PC-3 (cell line): ENCODE measurements at regions not wholly inside any gene's neighbourhood (a gene's known extent, or its start where the extent isn't known, plus 50 kb on each side); places are given as distances from the start of the nearest gene placed in this dataset.

Experiments
- ATAC-seq: fragments of 200-7000 bp; cut with Tn5 transposase; 2 replicates; pipeline ENCODE4 v1.9.1; 2020; ENCODE audit warnings: mild to moderate bottlenecking, moderate library complexity
- BruUV-seq: library from RNA; stranded (reverse); fragments of 400-500 nt; replicated peaks from 2 replicates; lab custom pipeline; 2021; lab: Mats Ljungman, UMichigan
- CTCF ChIA-PET: fragments of 300-600 bp; sonication (Branson Sonifier 250); formaldehyde crosslinking; loops from one replicate; lab custom pipeline; 2022; ENCODE audit warnings: antibody characterized with exemption; lab: Charles Lee
- POLR2A ChIA-PET: fragments of 300-600 bp; sonication (Branson Sonifier 250); formaldehyde crosslinking; loops from one replicate; lab custom pipeline; 2022; ENCODE audit warnings: antibody characterized with exemption; ENCODE audit not compliant: unreplicated experiment; lab: Charles Lee
- DNase-seq: peaks from one replicate; pipeline ENCODE4 v3.0.0-alpha.2; 2015
- H2AFZ ChIP-seq: fragments of 300-600 bp; sonication (generic); 2 replicates; pipeline ENCODE4 v1.6.0; 2016; ENCODE audit warnings: antibody characterized with exemption, low read length
- H3F3A ChIP-seq: fragments of 300-600 bp; sonication (generic); one replicate; pipeline ENCODE4 v1.6.0; 2017; ENCODE audit warnings: antibody characterized with exemption, low read length, control low read depth, mild to moderate bottlenecking; ENCODE audit not compliant: unreplicated experiment
- H3K27ac ChIP-seq: fragments of 300-600 bp; sonication (generic); 2 replicates; pipeline ENCODE4 v1.5.1; 2016; ENCODE audit warnings: mild to moderate bottlenecking, low read length
- H3K27me3 ChIP-seq: fragments of 300-600 bp; sonication (generic); 2 replicates; pipeline ENCODE4 v1.6.1; 2016; ENCODE audit warnings: low read length, mixed read lengths
- H3K36me3 ChIP-seq: fragments of 300-600 bp; sonication (generic); 2 replicates; pipeline ENCODE4 v1.6.1; 2016; ENCODE audit warnings: low read depth, mixed run types, low read length, mixed read lengths
- H3K4me1 ChIP-seq: fragments of 300-600 bp; sonication (generic); 2 replicates; pipeline ENCODE4 v1.5.1; 2016; ENCODE audit warnings: low read length; ENCODE audit not compliant: insufficient read depth
- H3K4me2 ChIP-seq: fragments of 300-600 bp; sonication (generic); 2 replicates; pipeline ENCODE4 v1.6.0; 2016; ENCODE audit warnings: low read length
- H3K4me3 ChIP-seq: fragments of 300-600 bp; sonication (generic); 2 replicates; pipeline ENCODE4 v1.5.1; 2016; ENCODE audit warnings: mild to moderate bottlenecking, low read length, mixed read lengths
- H3K79me2 ChIP-seq: fragments of 300-600 bp; sonication (generic); 2 replicates; pipeline ENCODE4 v1.6.1; 2017; ENCODE audit warnings: low read length, mixed read lengths
- H3K9ac ChIP-seq: fragments of 300-600 bp; sonication (generic); 2 replicates; pipeline ENCODE4 v1.6.0; 2016; ENCODE audit warnings: mild to moderate bottlenecking, low read length
- H3K9me2 ChIP-seq: fragments of 300-600 bp; sonication (generic); replicated peaks from 2 replicates; pipeline ENCODE4 v1.6.1; 2016; ENCODE audit warnings: mixed run types, low read length, mixed read lengths
- H3K9me3 ChIP-seq: fragments of 300-600 bp; sonication (generic); 2 replicates; pipeline ENCODE4 v1.6.1; 2016; ENCODE audit warnings: low read length, mixed read lengths
- H4K20me1 ChIP-seq: fragments of 300-600 bp; sonication (generic); 2 replicates; pipeline ENCODE4 v1.6.1; 2016; ENCODE audit warnings: low read length, mixed read lengths
- CTCF ChIP-seq: fragments of 300-600 bp; sonication (generic); conservative IDR thresholded peaks from 2 replicates; pipeline ENCODE4 v1.5.1; 2017; ENCODE audit warnings: antibody characterized with exemption, low read depth, mild to moderate bottlenecking, low read length
- EZH2 ChIP-seq: fragments of 300-600 bp; sonication (generic); IDR thresholded peaks from one replicate; pipeline ENCODE4 v1.6.1; 2017; ENCODE audit warnings: antibody characterized with exemption, mild to moderate bottlenecking, low read length; ENCODE audit not compliant: unreplicated experiment
- EZH2phosphoT487 ChIP-seq: fragments of 300-600 bp; sonication (generic); IDR thresholded peaks from 2 replicates; pipeline ENCODE4 v1.6.1; 2018; ENCODE audit warnings: mild to moderate bottlenecking, antibody characterized with exemption, low read length, borderline replicate concordance
- intact Hi-C: fragments of 100-400 bp; cut with micrococcal nuclease; formaldehyde crosslinking; loops from 2 replicates; pipeline ENCODE4 v1.9.0; 2023

DNA sequence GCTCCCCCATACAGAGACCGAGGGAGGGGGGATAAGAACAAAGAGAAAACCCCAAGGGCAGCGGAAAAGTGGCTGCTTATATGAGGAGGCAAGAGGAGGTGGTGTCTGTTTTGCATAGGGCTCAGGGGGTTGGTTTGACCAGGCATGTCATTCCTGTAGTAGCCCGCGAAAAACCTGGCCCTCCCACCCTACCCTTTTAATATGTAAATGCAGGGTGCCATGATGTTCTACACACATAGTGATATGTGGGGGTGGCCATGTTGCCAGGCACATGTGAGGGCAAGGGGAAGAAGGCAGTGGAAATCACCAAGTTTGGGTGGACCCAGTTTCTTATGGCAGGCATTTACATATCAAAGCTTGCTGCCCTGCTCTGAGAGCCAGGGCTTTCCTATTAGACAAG is 203.5 kb upstream of the UBL3 start:
- no peaks in the 10 kb centered on the region for H3K4me1 ChIP-seq
- no peaks in the 10 kb centered on the region for H3F3A ChIP-seq
- no peak overlapping the region for H2AFZ ChIP-seq
- BruUV-seq = no TSS peak
- ChIA-PET CTCF (no interaction called here), POLR2A (no interaction called here)
- ATAC-seq (no peak), DNase-seq (no peak)
- H4K20me1 ChIP-seq = no peaks in the 10 kb centered on the region
- TF ChIP-seq EZH2 (no peak), CTCF (no peak), EZH2phosphoT487 (no peak)
- no peak overlapping the region for H3K4me2 ChIP-seq
- H3K27me3 ChIP-seq = no peaks in the 10 kb centered on the region
- H3K4me3 ChIP-seq = no peak overlapping the region
- H3K9me3 ChIP-seq = no peaks in the 10 kb centered on the region
- no peaks in the 10 kb centered on the region for H3K79me2 ChIP-seq
- no peak overlapping the region for H3K9ac ChIP-seq
- no peaks in the 10 kb centered on the region for H3K9me2 ChIP-seq
- H3K36me3 ChIP-seq = no peaks in the 10 kb centered on the region
- H3K27ac ChIP-seq = no peak overlapping the region
- intact Hi-C loops = no loop called here

GRCh38 chr13:30052120-30052519 is 201.7 kb upstream of the UBL3 start:
- intact Hi-C loops = no loop called here
- no peak overlapping the region for H2AFZ ChIP-seq
- CTCF ChIA-PET = no interaction called here
- H3K9ac ChIP-seq = no peak overlapping the region
- H3K79me2 ChIP-seq = no peaks in the 10 kb centered on the region
- ATAC-seq (no peak), DNase-seq (no peak)
- no peaks in the 10 kb centered on the region for H3K9me2 ChIP-seq
- no TSS peak for BruUV-seq
- no peak overlapping the region for H3K27ac ChIP-seq
- no peaks in the 10 kb centered on the region for H3K36me3 ChIP-seq
- no peak overlapping the region for H3K4me3 ChIP-seq
- no peaks in the 10 kb centered on the region for H3K9me3 ChIP-seq
- H3K4me1 ChIP-seq = no peaks in the 10 kb centered on the region
- H3K27me3 ChIP-seq = no peaks in the 10 kb centered on the region
- POLR2A ChIA-PET = no interaction called here
- no peak overlapping the region for H3K4me2 ChIP-seq
- TF ChIP-seq EZH2 (no peak), CTCF (no peak), EZH2phosphoT487 (no peak)
- H4K20me1 ChIP-seq = no peaks in the 10 kb centered on the region
- H3F3A ChIP-seq = no peaks in the 10 kb centered on the region

DNA sequence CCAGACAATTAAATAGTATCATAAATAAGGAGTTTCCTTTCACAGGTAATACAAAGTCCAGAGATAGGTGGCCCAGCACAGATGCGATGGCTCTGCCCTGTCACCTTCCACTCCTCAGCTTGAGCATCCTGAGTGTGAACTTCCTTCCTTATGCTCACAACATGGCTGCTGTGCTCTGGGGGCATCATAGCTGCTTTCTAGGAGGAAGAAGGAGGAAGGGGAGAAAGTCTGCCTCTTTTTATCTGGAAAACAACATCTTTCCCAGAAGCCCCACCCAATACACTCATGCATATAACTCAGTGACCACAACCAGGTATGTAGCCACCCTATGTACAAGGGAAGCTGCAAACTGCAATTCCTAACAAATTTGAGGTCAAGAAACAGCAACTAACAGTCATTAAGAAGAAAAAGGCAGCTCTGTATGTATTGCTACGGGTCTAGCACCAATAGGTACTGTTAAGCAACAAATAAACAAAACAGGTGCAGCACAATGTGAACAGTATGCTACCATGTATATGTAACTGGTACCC is 201.2 kb upstream of the UBL3 start:
- DNase-seq = peak; percentile 22
- no peaks in the 10 kb centered on the region for H3K9me2 ChIP-seq
- no peaks in the 10 kb centered on the region for H3K27me3 ChIP-seq
- no peaks in the 10 kb centered on the region for H3K4me1 ChIP-seq
- no peaks in the 10 kb centered on the region for H3F3A ChIP-seq
- H3K79me2 ChIP-seq = no peaks in the 10 kb centered on the region
- BruUV-seq = no TSS peak
- H2AFZ ChIP-seq = no peak overlapping the region
- ChIA-PET POLR2A (no interaction called here), CTCF (no interaction called here)
- H3K9ac ChIP-seq = no peak overlapping the region
- TF ChIP-seq CTCF = no peak
- no peak for TF ChIP-seq EZH2phosphoT487
- TF ChIP-seq EZH2 = no peak
- H3K36me3 ChIP-seq = no peaks in the 10 kb centered on the region
- intact Hi-C loops = no loop called here
- no peaks in the 10 kb centered on the region for H4K20me1 ChIP-seq
- H3K9me3 ChIP-seq = no peaks in the 10 kb centered on the region
- no peak overlapping the region for H3K4me3 ChIP-seq
- H3K4me2 ChIP-seq = no peak overlapping the region
- ATAC-seq = no peak
- no peak overlapping the region for H3K27ac ChIP-seq
